8988T (cell line): ENCODE measurements at regions not wholly inside any gene's neighbourhood (a gene's known extent, or its start where the extent isn't known, plus 50 kb on each side); places are given as distances from the start of the nearest gene placed in this dataset.

ENCODE experiments used
- DNase-seq: peaks from one replicate; pipeline ENCODE4 v3.0.0; 2011

DNA sequence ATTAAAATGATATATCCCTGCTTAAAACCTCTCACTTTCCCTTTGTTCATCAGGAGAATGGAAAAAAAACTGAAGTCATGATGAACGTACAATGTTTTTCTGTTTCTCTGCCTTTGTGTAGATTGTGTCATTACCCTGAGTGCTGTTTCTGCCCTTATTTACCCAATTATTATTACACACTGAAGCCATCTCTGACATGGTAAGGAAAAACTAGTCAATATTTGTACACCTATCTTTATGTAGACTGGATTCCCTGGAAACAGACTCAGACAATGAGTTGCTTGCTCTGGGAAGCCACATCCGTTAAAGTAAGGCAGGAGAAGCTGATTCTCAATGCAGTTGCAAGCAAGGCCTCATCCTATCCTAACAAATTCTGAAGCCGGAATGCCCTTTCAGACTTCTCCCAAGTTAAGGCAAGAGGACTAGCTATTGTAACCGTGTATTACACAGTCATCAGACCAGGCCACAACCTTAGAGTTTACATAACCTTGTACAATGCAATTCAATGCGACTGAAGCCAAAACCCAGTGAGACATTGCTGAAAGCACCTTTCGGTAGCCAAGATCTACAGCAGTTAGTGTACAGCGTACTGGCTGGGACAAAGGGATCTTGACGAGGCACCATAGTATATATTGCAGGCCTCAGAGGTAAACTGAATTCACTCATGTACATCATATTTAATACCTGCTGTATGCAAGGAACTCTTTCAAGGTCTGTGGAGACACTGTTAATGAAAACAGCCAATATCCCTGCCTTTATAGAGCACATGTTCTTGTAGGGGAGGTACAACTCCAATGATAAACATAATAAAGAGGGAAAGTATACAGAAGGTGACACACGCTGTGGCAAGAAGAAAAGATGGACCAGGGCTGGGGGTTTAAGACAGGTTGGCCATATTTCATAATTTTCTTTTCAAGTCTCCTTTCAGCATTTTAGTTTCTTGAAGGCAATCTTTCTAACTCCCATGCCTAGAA lies 1040.8 kb upstream of the SEMA6D start:
- no peak for DNase-seq

DNA sequence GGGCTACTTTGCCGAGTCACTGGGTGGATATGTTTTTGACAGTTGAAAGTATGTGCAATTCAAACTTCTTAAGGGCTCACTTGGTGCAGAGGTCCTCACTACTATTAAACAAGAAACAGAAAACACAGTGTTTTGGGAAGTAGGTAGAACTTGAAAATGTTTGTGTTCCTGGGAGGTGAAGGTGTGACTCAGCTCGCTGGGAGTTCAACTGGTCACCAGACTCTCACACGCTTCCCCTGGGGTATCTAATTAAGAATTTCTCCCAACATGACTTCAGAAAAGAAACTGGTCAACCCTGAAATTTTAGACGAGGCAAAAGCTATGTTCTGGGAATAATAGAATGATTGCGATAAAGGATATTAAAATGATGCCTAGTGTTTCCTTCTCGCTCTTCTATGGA lies 1039.8 kb upstream of the SEMA6D start:
- no peak for DNase-seq

DNA sequence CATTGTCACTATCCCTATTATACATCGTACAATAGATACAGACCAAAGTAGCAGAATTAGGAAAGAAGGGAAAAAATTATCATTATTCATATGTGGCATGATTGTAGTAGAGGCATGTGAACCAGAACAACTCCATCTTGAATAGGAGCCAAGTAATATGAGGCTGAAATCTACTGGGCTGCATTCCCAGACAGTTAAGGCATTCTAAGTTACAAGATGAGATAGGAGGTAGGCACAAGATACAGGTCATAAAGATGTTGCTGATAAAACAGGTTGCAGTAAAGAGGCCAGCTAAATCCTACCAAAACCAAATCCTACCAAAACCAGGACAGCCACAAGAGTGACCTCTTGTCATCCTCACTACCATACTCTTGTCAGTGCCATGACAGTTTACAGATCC lies 1035.4 kb upstream of the SEMA6D start:
- DNase-seq = no peak

DNA sequence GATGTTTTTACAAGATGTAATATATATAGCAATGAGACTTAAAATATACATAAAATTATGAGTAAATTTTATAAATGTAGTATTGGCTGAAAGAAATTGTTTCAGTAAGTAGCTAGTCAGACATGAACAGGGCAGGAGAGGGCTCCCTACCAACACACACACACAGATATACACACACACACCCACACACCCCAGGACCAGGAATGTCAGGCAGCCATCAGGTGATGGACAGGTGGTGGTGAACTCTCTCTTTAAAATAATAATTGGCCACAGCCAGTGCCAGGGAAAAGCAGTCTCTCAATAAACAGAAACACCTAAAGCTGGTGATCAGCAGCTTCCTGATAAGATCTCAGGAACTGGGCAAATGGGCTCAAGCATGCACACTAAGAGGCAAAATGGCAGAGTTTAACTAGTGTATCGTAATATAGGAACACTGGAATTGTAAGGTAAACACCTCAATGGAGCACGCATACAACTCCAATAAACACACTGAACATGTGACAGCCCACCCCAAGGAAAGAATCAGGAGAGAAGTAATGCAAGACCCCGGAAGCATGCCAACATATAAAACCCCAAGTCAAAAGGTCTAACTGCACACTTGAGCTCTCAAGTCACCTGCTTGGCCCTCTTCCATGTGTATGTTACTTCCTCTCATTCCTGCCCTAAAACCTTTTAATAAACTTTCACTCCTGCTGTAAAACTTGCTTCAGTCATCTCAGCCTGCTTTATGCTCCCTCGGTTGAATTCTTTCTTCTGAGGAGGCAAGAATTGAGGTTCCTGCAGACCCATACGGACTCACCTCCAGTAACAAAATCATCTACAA lies 1034.1 kb upstream of the SEMA6D start:
- no peak for DNase-seq

DNA sequence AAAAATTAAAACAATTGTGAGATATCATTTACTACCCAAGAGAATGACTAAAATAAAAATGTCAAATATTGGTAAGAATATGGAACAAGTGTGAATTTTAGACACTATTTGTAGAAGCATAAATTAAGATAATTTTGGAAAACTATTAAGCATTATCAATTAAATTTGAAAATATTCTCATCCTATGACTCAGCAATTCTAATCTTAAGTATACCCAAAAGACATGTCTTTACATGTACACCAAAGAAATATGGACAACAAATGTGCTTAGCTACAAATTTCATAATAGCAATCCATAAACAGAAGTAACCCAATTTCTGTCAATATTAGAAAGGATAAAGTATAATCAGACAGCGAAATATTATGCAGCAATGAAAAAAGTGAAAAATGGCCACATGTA lies 1032.2 kb upstream of the SEMA6D start:
- no peak for DNase-seq

DNA sequence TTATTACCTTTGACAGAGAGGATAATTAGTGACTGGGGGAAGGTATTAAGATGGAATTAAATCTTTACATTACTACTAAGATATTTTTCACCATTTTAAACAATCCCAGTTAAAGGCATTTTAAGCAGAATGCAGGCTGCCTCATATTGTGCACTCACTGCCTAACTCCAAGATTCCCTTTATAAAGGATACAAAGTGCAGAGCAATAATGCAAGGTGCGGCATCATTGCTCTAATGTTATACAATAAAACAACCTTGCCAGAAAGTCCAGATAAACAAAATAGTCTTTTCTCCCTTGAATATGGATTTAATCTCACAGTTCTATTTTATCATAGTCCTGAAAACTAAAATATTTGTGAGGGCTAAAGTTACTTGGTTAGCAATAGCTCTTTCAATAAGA lies 1031.6 kb upstream of the SEMA6D start:
- DNase-seq = no peak

DNA sequence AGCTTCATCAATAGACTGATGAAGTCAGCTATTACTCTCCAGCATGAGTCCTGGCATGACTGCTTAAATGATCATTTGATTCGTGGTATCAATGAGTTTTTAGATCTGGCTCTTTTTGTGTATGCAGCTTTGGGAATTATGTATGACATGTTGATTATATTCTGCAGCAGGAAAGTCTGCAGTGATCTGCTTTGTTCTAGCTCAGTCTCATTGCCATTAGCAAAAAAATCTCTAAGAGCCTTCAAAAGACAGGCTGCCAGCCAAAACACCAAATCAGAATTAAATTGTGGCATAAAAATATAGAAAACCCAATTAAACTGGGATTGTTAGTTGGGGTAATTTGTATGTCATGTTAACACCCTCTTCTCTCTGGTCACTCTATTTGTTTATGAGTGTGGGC lies 1021.0 kb upstream of the SEMA6D start:
- no peak for DNase-seq

DNA sequence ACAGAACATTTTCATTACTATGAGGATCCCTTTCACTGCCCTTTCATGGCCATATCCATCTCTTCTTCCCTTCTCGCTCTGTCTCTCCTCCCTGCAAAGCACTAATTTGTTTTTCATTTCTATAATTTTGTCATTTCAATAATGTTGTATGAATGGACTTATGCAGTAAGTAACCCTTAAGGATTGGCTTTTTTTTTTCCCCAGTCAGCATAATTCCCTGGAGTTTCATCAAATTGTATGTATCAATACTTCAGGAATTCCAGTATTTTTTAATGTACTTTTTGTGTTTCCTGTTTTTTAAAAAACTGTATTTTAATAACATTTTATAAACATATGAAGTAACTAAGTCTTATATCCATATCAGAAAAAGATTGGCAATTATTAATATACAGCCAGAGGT lies 1016.0 kb upstream of the SEMA6D start:
- no peak for DNase-seq

DNA sequence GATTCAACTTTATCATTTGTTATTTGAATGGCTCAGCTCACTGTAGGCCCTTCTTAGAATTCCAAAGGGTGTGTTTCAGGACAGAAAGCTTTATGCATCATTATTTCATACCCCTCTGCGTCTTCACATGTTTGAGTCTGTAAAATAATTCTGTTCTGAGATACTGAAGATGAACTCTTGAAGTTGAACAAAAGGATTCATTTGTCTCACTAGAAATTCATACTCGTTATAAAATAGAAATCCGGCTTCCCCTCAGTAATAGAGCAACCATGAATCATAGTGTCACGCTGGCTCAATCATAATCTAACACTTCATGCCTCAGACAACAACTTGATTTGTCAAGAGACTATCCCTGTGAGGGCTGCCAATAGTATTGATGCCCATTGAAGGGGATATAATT lies 1015.4 kb upstream of the SEMA6D start:
- no peak for DNase-seq

DNA sequence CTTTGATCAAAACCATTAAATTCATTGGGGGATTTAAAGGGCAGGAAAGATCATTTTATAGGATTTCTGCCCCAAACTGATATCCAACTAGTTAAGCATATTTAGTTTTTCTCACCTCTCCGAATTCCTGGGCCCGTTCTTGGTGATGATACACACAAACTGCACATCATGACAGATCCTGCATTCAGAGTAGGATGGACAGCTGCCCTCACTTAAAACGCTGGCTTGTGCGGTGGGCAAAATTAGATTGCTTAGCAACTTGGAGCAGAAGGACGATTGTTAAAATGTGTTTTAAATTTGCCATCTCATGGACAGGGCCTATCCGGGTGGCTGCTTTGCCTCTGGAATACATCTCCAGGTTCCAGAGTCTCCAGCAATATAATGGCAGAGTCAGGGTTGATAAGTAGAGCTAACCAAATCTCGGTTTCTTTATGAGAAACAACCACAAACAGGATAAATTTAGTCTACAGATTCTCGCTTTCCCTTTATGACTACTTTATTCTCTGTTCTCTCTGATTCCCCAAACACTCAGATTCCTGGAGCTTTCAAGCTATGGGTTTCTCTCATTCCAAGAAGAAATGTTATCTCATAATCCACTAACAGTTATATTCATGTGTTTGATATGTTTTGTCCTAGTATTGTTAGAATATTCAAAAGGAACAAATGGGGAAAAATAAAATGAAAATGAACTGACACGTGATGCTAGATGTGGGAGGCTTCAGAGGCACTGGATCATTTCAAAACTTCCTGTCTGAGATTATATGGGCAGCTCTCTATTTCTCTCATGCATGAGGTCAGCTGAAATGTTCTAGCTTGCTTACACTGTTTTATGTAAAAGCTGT lies 1014.1 kb upstream of the SEMA6D start:
- no peak for DNase-seq

DNA sequence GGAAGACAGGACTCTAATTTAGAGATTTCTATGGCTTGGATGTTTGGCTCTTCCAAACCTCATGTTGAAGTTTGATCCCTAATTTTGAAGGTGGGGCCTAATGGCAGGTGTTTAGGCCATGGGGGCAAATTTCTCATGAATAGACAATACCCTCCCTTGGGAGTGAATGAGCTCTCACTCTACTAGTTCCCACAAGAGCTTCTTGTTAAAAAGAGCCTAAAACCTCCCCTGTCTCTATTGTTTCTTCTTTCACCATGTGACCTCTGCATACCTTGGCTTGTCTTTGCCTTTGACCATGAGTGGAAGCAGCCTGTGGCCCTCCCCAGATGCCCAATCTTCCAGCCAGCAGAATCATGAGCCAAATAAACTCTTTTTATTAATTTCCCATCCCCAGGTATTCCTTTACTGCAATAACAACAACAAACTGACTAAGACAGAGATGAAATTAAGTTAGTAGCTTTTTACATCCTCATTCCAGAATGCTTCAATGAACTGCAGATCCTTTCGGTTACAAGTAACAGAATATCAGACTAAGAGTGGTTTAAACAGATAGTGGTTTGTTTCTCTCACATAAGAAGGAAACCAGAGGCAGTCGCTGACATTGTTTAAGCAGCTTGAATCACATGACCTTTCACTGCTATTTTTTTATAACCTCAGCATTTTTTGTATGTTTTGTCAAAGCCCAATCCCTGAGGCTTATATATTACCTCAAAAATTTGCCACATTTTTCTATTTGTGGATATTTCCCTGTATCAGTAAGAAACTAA lies 1013.3 kb upstream of the SEMA6D start:
- DNase-seq = no peak

DNA sequence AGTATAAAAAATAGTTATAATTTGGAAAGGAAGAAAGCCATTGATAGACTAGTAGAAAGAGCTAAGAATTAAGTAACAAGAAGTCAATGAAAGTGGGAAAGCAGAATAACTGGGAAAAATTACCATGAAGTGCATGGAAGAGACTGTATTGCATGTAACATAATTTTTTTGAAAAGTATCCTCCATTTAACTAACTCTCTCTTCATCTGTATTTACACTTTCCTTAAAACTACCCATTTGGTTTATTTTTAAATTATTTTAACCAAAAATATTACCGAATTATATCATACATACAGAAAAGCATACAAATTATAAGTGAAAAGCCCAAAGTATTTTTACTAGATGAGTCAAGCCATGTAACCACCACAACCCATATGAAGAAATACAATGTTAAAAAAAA lies 1009.9 kb upstream of the SEMA6D start:
- no peak for DNase-seq

DNA sequence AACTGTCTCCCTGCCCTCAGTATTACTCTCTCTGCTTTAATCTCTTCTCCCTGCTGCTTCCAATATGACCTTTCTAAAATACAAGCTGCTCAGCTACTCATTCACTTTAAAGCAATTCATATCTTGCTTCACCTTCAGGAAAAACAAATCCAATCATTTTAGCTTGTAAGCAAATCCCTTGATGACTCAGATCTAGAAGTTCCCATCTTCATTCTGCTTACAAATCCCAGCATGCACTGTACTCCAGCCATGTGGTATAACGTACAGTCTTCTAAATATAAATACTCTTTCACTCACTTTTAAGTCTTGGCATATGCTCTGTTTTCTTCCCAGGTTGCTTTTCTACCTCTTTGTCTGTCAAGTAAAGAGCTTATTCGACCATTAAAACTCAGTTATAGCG lies 1009.1 kb upstream of the SEMA6D start:
- no peak for DNase-seq

DNA sequence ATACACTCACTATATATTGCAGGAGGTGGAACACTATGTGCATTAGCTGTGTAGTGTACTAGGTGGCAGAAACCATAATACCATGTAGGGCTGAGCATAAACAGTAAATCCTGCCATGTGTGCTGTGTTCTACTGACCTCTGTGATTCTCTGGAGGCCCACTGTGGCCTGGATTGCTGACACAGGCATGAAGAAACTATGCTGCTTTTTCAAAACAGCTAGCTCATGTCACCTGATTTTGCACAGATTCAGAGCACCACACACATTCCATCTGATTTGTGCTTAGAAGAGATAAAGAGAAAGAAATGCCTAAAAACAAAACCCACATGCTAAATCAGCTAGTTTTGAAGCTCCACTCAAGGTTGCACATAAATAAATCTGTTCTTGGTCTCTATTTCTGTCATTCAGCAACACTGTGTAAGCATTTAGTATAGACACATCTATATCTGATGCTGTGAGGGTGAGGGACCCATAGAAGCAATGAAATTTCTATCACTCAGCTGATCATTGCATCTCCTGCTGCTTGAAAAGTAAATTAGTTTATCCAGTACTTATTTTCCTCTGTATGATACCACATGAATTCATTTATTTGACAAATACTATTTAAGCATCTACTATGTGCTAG lies 1007.7 kb upstream of the SEMA6D start:
- no peak for DNase-seq

DNA sequence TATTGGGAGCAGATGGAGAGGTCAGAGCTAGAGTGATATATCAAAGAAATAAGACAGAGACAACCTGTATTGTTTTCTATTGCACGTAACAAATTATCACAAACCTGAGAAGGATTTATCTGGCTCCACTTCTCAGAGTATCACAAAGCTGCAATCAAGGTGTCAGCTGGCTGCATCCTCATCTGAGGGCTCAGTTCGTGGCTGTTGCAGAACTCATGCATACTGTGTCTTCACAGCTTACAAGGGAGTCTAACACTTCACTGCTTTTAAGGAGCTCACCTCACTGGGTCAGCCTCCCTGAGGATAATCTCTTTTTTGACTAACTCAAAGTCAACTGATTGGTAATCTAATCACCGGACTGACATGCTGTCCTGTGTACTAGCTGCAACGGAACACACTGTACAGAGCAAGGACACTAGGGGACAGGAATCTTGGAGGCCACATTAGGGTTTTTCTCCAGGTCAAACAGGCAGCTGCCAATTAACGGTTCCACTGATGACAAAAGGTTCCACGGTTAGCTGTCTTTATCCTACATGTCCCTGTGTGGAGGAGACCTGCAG lies 1006.8 kb upstream of the SEMA6D start:
- DNase-seq = no peak

DNA sequence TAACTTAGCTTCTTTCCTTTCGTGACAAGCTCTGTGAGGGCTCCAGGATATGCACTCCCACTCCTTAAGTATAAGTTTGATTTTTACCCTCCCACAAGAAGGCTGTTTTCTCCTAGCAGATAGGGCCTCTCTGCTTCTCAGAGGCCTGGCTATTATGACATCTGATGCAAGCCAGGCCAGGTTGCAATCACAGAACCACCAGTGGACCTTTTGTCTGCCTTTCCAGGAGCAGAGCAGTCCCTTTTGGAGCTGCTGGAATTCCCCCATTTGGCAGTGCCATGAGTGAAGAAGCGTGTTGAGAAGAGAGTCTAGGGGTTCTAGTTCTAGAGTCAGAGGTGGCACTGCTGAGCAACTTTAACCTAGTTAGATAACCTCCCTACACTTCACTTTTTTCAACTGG lies 1004.3 kb upstream of the SEMA6D start:
- DNase-seq = no peak

DNA sequence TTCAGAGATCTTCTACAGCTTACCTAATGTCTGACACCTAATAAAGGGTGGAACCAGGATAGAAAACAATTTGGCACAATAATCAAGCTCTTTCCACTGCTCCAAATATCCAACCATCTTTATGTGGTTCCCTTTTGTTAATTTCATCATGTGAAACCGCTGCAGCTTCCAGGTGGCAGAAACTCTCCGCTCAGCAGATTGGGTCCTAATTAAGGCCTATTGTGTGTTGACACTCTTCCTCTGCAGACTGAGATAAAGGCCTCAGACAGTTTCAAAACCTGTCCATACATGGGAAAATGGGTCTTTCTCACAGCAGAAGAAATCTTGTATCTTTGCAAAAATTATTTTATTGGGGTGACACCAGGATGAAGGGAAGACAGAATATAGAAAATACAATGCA lies 1002.4 kb upstream of the SEMA6D start:
- DNase-seq = no peak

DNA sequence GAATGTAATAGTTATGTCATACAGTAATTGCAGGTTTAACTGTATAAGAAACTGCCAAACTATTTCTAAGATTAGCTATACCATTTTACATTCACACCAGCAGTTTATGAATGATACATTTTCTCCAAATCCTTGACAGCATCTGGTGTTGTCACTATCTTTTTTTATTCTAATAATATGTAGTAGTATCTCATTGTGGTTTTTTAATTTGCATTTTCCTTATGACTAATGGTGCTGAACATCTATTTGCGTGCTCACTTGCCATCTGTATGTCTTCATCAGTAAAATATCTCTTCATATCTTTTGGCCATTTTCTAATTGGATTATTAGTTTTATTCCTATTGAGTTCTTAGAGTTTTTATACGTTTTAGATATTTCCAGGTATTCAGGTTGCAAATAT lies 994.0 kb upstream of the SEMA6D start:
- no peak for DNase-seq

DNA sequence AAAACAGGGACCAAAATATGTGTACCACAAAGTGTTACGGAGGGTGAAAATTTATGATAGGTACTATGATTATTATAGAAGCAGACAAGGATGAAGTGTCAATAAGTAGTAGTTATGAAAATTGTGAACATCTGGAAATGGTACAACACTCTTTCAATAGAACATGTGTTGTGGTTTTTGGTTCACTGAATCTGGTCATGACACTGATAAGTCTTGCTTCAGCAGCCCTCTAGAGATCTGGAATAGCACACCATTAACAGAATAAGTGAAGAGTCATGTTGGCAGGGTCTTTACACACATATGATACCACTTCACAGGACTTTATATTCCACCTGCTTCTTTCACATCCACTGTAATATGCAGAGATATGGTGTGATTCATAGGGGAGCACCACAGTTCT lies 985.2 kb upstream of the SEMA6D start:
- DNase-seq = no peak

DNA sequence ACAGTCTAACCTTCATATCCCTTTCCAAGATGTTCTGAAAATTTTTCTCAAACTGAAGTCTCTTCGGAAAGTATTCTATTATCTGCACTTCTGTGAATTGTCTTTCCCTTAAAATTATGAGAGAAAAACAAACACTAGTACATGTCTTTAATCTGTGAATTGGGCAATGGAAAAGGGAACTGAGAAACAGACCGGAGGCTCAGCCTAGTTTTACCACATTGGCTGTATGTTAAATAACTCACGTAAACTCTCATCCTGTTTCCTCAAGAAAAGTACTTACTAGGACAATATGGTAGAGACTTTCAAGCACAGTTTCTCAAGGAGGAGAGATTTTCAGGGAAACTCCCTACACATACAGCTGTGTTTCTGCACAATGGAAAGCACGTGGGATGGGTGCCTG lies 982.2 kb upstream of the SEMA6D start:
- DNase-seq = no peak

DNA sequence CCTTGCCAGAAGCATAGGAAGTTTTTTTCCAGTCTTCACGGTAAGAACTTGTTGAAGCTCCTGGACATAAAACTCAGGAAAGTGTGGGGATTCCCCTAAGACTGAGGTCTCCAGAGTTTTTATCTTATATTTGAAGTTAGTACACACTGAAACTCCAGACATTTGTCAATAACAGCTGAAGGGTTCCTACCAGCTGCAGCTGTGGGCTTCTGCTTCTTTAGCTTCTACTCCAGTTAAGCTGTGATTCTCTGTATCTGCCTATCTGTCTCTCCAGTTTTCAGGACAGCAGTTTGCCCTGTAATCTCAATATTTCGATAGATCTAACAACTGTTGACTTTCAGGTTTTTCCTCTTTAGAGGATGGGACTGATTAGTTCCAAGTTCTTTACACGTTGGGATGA lies 966.0 kb upstream of the SEMA6D start:
- no peak for DNase-seq

DNA sequence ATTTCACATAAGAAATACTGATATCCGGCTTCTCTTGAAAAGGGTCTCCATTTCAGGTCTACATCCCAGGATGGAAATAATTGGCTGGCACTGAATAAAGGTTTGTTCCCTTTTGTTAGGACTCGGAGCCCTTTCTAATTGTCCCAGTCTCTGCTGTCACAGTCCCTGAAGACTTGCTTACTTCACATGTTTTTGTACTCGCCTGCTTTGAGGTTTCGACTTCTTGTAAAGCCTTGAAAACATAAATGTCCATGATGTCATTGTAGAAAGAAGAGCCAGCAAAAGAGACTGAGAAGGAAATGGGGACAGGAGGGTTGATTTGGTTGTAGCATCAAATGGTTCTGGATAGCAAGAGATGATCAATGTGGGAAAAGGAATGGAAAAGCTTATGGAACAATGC lies 963.4 kb upstream of the SEMA6D start:
- DNase-seq = no peak
